ENCODE measurements at regions not wholly inside any gene's neighbourhood (a gene's known extent, or its start where the extent isn't known, plus 50 kb on each side); places are given as distances from the start of the nearest gene placed in this dataset.

DNA sequence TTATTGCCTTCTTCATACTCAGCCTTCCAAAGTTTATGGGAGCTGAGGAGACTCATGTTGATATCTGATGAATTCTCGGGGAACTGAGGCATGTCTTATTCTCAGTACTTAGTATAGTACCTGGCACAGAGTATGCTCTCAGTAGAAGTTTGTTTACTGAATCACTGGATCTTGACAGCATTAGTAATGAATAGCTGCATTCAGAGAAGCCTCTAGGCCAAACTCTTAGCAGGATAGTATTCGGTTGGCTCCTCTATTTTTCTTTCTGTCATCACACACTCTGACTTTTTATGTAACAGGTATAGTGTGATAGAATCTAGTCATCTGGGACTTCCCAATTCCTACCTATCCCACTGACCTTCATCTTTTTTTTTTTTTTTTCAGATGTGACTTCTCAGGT, 566.4 kb upstream of the MAN1A1 start:
- no peak for TF ChIP-seq EZH2 (IDR thresholded peaks at IDR 0.05; ENCODE audit: insufficient read depth, poor library complexity, severe bottlenecking)
- TF ChIP-seq EZH2phosphoT487 (IDR thresholded peaks at IDR 0.05; ENCODE audit: insufficient read depth, low read depth) = no peak
